ENCODE measurements at regions not wholly inside any gene's neighbourhood (a gene's known extent, or its start where the extent isn't known, plus 50 kb on each side); places are given as distances from the start of the nearest gene placed in this dataset.

GRCh38 chr2:54396798-54397197 lies 59.3 kb upstream of the SPTBN1 start:
- TF ChIP-seq CTCF (IDR thresholded peaks at IDR 0.05; ENCODE audit: insufficient read depth, low read length, poor library complexity, severe bottlenecking): no peak
- TF ChIP-seq EZH2phosphoT487 (conservative IDR thresholded peaks at IDR 0.05; ENCODE audit: low read length): no peak

Measured in SU-DHL-6 (cell line).